WTC11 (cell line): ENCODE measurements at regions not wholly inside any gene's neighbourhood (a gene's known extent, or its start where the extent isn't known, plus 50 kb on each side); places are given as distances from the start of the nearest gene placed in this dataset.

ENCODE experiments used
- ATAC-seq: fragments of 200-7000 bp; cut with Tn5 transposase; 2 replicates; pipeline ENCODE4 v1.10.0; 2021; ENCODE audit warnings: mild to moderate bottlenecking, moderate library complexity
- CTCF ChIA-PET: fragments of 300-600 bp; sonication (Branson Sonifier 250); formaldehyde crosslinking; loops from one replicate; lab custom pipeline; 2021; ENCODE audit warnings: antibody characterized with exemption; lab: Charles Lee
- POLR2A ChIA-PET: fragments of 350-600 bp; sonication (Branson Sonifier 250); formaldehyde crosslinking; loops from one replicate; lab custom pipeline; 2021; ENCODE audit warnings: antibody characterized with exemption; lab: Charles Lee
- DNase-seq: peaks from one replicate; pipeline ENCODE4 v3.0.0; 2021; ENCODE audit warnings: low spot score
- H3K27ac Mint-ChIP-seq: 2 replicates; pipeline ENCODE4 v1.8.0; 2021; ENCODE audit warnings: mixed read lengths
- H3K27me3 Mint-ChIP-seq: 2 replicates; pipeline ENCODE4 v1.8.0; 2021; ENCODE audit warnings: low read depth, mild to moderate bottlenecking, moderate library complexity, mixed read lengths
- H3K36me3 Mint-ChIP-seq: 2 replicates; pipeline ENCODE4 v1.8.0; 2021; ENCODE audit warnings: mixed read lengths
- H3K4me1 Mint-ChIP-seq: 2 replicates; pipeline ENCODE4 v1.8.0; 2022; ENCODE audit warnings: mixed read lengths
- H3K4me3 Mint-ChIP-seq: 2 replicates; pipeline ENCODE4 v1.8.0; 2021; ENCODE audit warnings: mild to moderate bottlenecking, moderate library complexity, mixed read lengths
- H3K9me3 Mint-ChIP-seq: 2 replicates; pipeline ENCODE4 v1.8.0; 2021; ENCODE audit warnings: mixed read lengths
- ATF6 ChIP-seq: sonication (generic); formaldehyde crosslinking; IDR thresholded peaks from 2 replicates; pipeline ENCODE4 v1.8.1; 2023; ENCODE audit warnings: mild to moderate bottlenecking, missing genetic modification reagents
- CBFB ChIP-seq: sonication (generic); formaldehyde crosslinking; IDR thresholded peaks from 2 replicates; pipeline ENCODE4 v1.8.1; 2022; ENCODE audit warnings: mild to moderate bottlenecking, low read depth, missing genetic modification reagents
- CDX4 ChIP-seq: fragments of 250-450 bp; sonication (Bioruptor Pico); IDR thresholded peaks from 2 replicates; pipeline ENCODE4 v1.9.0; 2021; ENCODE audit warnings: moderate library complexity, mild to moderate bottlenecking, inconsistent platforms, borderline replicate concordance
- CREB1 ChIP-seq: sonication (generic); formaldehyde crosslinking; IDR thresholded peaks from 2 replicates; pipeline ENCODE4 v1.8.0; 2023; ENCODE audit warnings: mild to moderate bottlenecking, missing genetic modification reagents
- E2F1 ChIP-seq: sonication (generic); formaldehyde crosslinking; IDR thresholded peaks from 2 replicates; pipeline ENCODE4 v1.8.0; 2022; ENCODE audit warnings: mild to moderate bottlenecking, missing genetic modification reagents
- EMX1 ChIP-seq: fragments of 250-450 bp; sonication (Bioruptor Pico); IDR thresholded peaks from 2 replicates; pipeline ENCODE4 v1.8.0; 2021; ENCODE audit warnings: mild to moderate bottlenecking
- ERG ChIP-seq: fragments of 250-450 bp; sonication (Bioruptor Pico); IDR thresholded peaks from 2 replicates; pipeline ENCODE4 v1.8.0; 2021; ENCODE audit warnings: mild to moderate bottlenecking
- FOXJ3 ChIP-seq: sonication (generic); formaldehyde crosslinking; IDR thresholded peaks from 2 replicates; pipeline ENCODE4 v1.9.0; 2021; ENCODE audit warnings: missing genetic modification reagents, mild to moderate bottlenecking, borderline replicate concordance
- FOXK1 ChIP-seq: sonication (generic); formaldehyde crosslinking; IDR thresholded peaks from 2 replicates; pipeline ENCODE4 v1.8.0; 2022; ENCODE audit warnings: mild to moderate bottlenecking, moderate library complexity, missing genetic modification reagents
- GABPB1 ChIP-seq: sonication (generic); formaldehyde crosslinking; IDR thresholded peaks from 2 replicates; pipeline ENCODE4 v1.8.1; 2023; ENCODE audit warnings: mild to moderate bottlenecking, missing genetic modification reagents
- NFATC4 ChIP-seq: fragments of 250-450 bp; sonication (Bioruptor Pico); IDR thresholded peaks from 2 replicates; pipeline ENCODE4 v1.9.0; 2021; ENCODE audit warnings: mild to moderate bottlenecking
- NFE2L1 ChIP-seq: sonication (generic); formaldehyde crosslinking; IDR thresholded peaks from 2 replicates; pipeline ENCODE4 v1.8.1; 2023; ENCODE audit warnings: missing genetic modification reagents
- NR3C1 ChIP-seq: sonication (generic); formaldehyde crosslinking; conservative IDR thresholded peaks from 2 replicates; pipeline ENCODE4 v1.8.1; 2023; ENCODE audit warnings: low read depth, mild to moderate bottlenecking, missing genetic modification reagents
- PREB ChIP-seq: sonication (generic); formaldehyde crosslinking; IDR thresholded peaks from 2 replicates; pipeline ENCODE4 v1.8.1; 2022; ENCODE audit warnings: mild to moderate bottlenecking, missing genetic modification reagents, moderate library complexity, borderline replicate concordance
- SMAD4 ChIP-seq: sonication (generic); formaldehyde crosslinking; IDR thresholded peaks from 2 replicates; pipeline ENCODE4 v1.8.0; 2022; ENCODE audit warnings: mild to moderate bottlenecking, missing genetic modification reagents
- STAT6 ChIP-seq: sonication (generic); formaldehyde crosslinking; conservative IDR thresholded peaks from 2 replicates; pipeline ENCODE4 v1.8.1; 2023; ENCODE audit warnings: mild to moderate bottlenecking, low read depth, missing genetic modification reagents, moderate library complexity
- TCF7 ChIP-seq: sonication (generic); formaldehyde crosslinking; IDR thresholded peaks from 2 replicates; pipeline ENCODE4 v1.8.0; 2022; ENCODE audit warnings: mild to moderate bottlenecking, low read depth, missing genetic modification reagents, moderate library complexity
- USF2 ChIP-seq: sonication (generic); formaldehyde crosslinking; IDR thresholded peaks from 2 replicates; pipeline ENCODE4 v1.8.1; 2023; ENCODE audit warnings: mild to moderate bottlenecking, missing genetic modification reagents, moderate library complexity
- ZBTB21 ChIP-seq: sonication (generic); formaldehyde crosslinking; IDR thresholded peaks from 2 replicates; pipeline ENCODE4 v1.8.1; 2023; ENCODE audit warnings: mild to moderate bottlenecking, missing genetic modification reagents, borderline replicate concordance
- ZBTB43 ChIP-seq: sonication (generic); formaldehyde crosslinking; IDR thresholded peaks from 2 replicates; pipeline ENCODE4 v1.8.1; 2023; ENCODE audit warnings: mild to moderate bottlenecking, missing genetic modification reagents
- ZSCAN18 ChIP-seq: fragments of 250-450 bp; sonication (Bioruptor Pico); IDR thresholded peaks from 2 replicates; pipeline ENCODE4 v2.1.2; 2022; ENCODE audit warnings: mild to moderate bottlenecking, moderate library complexity

GRCh38 chr1:10873189-10873588, 76.7 kb upstream of the CASZ1 start:
- TF ChIP-seq GABPB1 (CRISPR knock-in tag) (no peak), NFE2L1 (CRISPR knock-in tag) (no peak), TCF7 (CRISPR knock-in tag) (no peak), USF2 (CRISPR knock-in tag) (no peak), SMAD4 (CRISPR knock-in tag) (no peak), NR3C1 (CRISPR knock-in tag) (no peak), ERG (CRISPR knock-in tag) (no peak), EMX1 (CRISPR knock-in tag) (no peak), CREB1 (no peak), FOXK1 (CRISPR knock-in tag) (no peak), PREB (CRISPR knock-in tag) (no peak), STAT6 (CRISPR knock-in tag) (no peak), FOXJ3 (no peak), ZSCAN18 (CRISPR knock-in tag) (no peak)
- TF ChIP-seq, all 79 proteins: peak for 0
- no peak overlapping the region for H3K27ac Mint-ChIP-seq
- no peaks in the 10 kb centered on the region for H3K9me3 Mint-ChIP-seq
- no peaks in the 10 kb centered on the region for H3K36me3 Mint-ChIP-seq
- ATAC-seq, result peak; percentile 88
- H3K27me3 Mint-ChIP-seq, result peaks cover 7% of the 10 kb centered on the region
- DNase-seq, result no peak
- POLR2A ChIA-PET, result no interaction called here
- CTCF ChIA-PET, result interaction anchor here (1.6 kb wide), 1 partner anchor 37 kb away, joined by 4 read pairs; no protein-coding TSS in a partner anchor
- no peaks in the 10 kb centered on the region; the same call in 1 of the 2 replicates for H3K4me1 Mint-ChIP-seq
- no peak overlapping the region for H3K4me3 Mint-ChIP-seq

- POLR2A ChIA-PET, result no interaction called here
- Mint-ChIP-seq H3K4me1 (no peaks in the 10 kb centered on the region), H3K27me3 (no peaks in the 10 kb centered on the region; the same call in 1 of the 2 replicates), H3K4me3 (no peak overlapping the region), H3K36me3 (no peaks in the 10 kb centered on the region), H3K9me3 (no peaks in the 10 kb centered on the region), H3K27ac (no peak overlapping the region)
- CTCF ChIA-PET, result interaction anchor here (1.6 kb wide), 1 partner anchor 36 kb away, joined by 4 read pairs; no protein-coding TSS in a partner anchor
- no peak for ATAC-seq
- no peak for DNase-seq
- TF ChIP-seq E2F1 (CRISPR knock-in tag) (no peak), CBFB (no peak), ATF6 (CRISPR knock-in tag) (no peak), EMX1 (CRISPR knock-in tag) (no peak), ZBTB43 (no peak), ZBTB21 (CRISPR knock-in tag) (no peak), SMAD4 (CRISPR knock-in tag) (no peak), CDX4 (CRISPR knock-in tag) (no peak), NFATC4 (CRISPR knock-in tag) (no peak)
Measured at GRCh38 chr1:10874351-10874750, 77.9 kb upstream of the CASZ1 start.
